HG02763 (cell line): ENCODE measurements at regions not wholly inside any gene's neighbourhood (a gene's known extent, or its start where the extent isn't known, plus 50 kb on each side); places are given as distances from the start of the nearest gene placed in this dataset.
"Not testable (repeated sequence)": the region's sequence is repeated elsewhere in the genome, so short reads cannot be mapped to it uniquely, and the experiment has no call there.

Source experiments
- ATAC-seq: cut with Tn5 transposase; IDR thresholded peaks from one replicate; pipeline ENCODE4 v1.9.1; 2021; ENCODE audit warnings: mild to moderate bottlenecking, moderate library complexity; ENCODE audit not compliant: unreplicated experiment

DNA sequence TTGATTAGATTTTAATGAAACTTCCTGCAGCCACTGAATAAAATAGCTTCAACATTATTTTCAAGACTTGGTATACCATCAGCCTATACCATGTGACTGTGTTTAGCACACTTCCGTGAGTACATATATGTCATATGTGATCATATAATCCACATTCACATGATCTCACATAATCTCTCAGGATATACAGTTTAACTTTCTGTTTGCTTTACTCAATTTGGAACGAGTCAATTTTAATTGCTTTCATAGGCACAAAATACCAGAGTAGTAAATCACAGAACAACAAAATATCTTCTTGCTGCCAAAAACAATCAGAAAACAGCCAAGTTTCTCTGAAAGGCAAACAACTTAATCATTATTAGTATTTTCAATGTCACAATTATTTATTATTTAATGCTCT, 731.1 kb upstream of the DIAPH2 start:
- no peak for ATAC-seq

DNA sequence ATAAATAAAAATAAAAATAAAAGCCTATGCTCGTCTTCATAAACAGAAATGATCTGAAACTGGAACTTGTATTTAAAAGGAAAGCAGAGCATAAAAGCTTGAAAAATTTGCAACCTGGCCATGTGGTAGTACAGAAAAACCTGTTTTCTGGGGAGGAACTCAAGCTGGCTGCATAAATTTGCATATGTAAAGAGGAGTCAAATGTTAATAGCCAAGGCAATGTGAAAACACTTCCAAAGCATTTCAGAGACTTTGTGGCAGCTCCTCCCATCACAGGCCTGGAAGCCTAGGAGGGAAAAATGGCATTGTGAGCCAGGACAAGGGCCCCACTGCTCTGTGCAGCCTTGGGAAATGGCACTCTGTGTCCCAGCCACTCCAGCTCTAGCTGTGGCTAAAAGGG, 727.9 kb upstream of the DIAPH2 start:
- ATAC-seq, result no peak

DNA sequence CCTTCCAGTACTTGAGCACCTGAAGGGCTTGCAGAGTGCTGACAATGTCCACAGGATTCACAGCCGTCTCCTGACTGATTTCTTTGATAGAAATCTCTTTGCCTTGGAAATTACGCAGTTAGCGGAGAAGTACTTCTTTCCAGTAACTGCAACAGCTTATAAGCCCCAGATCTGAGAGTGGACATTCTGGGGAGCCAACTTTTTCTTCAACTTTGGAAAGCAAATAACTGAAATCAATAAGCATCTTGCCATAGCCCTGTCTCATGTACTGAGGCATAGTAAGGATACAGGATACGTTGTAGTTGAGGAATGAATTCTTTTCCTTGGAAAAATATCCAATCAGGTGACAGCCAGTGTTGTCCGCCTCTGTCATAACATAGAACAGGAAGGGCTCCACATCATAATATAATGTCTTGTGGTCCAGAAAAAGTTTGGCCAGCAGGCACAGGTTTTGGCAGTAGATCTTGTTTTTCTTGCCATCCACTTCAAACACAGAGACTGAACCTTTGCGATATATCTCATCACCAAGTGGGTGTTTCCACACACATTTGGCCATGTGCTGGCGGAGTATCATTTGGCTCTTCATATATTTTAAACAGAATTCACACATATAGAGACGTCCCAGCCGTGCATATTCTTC, 711.1 kb upstream of the DIAPH2 start:
- ATAC-seq, result not testable (repeated sequence)

DNA sequence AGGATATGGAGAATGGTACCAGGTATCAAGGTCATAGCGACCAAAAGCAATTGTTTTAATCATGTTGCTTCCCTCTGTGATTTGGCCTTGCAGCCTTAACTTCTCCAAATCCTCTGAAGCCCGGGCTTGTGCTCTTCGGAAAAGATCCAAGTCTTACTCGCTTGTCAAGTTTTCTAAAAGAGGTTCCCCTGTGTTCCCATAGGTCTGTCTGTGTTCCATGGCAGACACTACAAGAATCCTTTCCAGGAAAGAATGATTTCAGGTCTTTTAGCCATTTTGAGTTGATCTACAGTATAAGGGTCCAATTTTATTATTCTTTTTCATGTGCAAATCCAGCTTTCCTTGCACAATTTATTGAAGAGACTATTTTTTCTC, 710.6 kb upstream of the DIAPH2 start:
- no peak for ATAC-seq

DNA sequence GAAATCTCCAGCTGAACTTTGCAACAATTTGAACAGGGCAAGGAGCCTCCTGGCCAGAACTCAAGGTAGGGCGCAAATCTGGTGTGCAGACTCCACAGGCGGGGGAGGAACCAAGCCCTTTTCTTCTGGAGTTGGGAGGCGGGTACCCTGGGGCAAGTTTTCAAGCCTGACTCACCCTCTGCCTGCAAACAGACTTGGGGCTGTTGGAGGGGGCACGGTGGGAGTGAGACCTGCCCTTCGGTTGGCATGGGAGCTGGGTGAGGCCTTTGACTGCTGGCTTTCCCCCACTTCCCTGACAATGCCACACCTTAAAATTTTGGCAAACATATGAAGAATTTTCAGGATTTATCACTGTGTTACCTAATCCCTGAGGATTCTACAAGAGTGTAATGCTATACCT, 709.8 kb upstream of the DIAPH2 start:
- no peak for ATAC-seq

DNA sequence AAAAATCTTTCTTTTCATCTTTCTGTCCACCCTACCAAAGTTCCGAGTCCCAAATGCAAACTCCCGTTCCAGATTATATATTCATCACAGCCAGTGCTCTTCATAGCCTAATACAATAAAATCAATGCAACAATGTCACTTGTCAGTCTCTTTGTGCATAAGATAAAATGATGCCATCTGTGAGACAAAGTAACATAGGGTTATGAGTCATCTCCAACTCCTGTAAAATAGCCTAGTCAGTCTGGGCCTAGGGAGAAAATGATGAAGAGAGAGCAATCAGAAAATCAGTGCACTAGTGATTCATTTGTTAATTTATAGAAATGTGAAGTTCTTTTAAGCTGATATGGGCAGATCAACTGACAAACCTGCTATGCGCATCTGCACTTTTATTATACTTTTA, 689.1 kb upstream of the DIAPH2 start:
- no peak for ATAC-seq

DNA sequence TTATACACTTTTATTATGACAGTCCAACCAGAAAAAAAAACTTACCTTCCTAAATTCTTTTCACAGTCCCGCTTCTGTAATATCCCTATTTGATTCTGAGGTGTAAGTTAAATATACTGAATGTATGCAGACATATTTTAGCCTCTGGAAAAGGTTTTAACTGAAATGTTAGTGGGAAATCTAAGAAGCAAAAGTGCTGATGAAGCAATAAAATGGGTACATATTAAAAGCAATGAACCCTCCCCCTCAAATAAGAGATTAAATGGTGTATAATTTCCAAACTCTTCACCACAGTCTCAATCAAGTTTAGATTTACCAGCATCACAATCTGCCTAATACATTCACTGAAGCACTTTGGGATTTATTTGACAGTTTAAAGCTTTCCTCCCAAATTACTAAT, 688.3 kb upstream of the DIAPH2 start:
- ATAC-seq, result no peak

DNA sequence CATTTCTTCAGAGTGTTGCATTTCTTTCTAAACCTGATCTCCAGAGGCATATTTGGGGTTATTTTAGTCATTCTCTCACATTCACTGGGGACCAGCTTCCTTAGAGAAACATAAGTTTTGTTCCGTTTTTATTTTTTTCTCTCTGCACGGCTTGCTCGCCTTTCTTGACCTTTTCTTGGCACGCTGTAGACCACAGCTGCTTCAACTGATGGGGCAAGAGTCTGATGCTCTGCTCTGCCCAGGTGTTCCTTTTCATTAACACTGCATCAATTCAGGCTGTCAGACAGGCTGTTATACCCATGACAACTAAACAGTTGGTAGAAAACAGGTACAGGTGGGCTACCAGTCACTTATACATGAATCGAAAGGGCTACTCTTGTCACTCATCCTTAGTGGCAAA, 682.2 kb upstream of the DIAPH2 start:
- no peak for ATAC-seq

DNA sequence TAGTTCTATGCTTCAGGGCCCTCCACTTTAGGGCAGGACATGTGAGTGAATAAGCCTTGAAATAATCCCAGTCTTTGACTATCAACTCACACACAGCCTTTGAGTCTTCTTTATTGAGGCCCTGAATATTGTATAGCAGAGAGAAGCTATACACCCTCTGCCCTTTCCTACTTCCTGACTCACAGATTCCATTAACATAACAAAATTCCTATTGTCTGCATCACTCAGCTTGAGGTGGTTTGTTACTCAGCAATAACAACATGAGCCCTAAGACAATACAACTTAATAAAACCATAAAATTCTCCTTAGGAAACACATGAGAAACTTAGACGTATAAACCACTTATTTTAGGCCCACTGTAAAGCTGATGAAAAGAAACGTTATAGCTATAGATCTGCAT, 680.3 kb upstream of the DIAPH2 start:
- no peak for ATAC-seq

DNA sequence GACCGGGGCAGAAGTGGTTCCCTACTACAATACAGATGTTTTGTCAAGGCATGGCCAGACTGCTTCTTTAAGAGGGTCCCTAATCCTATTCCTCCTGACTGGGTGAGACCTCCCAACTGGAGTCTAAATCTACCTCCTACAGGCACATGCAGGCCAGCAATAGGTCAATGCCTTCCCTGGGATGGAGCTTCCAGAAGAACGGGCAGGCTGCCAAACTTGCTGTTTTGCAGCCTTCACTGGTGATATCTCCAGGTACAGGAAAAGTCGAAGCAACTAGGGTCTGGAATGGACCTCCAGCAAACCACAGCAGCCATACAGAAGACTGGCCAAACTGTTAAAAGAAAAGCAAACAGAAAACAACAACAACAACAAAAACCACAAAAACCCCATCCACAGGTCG, 678.4 kb upstream of the DIAPH2 start:
- no peak for ATAC-seq

DNA sequence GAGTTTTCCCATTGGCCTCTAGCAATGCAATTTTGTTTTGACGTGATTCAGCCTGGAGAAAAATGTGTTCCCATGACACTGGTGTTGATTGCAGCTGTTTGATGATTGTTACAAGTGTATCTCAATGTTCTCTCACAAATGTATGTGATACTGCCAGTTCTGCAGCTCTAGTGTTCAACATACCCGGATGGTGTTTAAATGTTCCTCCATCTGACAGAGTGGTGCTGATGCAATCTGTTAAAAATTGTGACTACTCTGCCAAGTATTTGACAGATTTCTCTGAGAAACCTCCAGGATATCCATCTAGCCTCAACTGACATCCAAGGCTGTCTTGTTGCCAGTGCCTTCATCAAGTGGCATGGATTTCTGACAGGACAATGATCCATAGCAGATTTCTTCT, 657.2 kb upstream of the DIAPH2 start:
- no peak for ATAC-seq

DNA sequence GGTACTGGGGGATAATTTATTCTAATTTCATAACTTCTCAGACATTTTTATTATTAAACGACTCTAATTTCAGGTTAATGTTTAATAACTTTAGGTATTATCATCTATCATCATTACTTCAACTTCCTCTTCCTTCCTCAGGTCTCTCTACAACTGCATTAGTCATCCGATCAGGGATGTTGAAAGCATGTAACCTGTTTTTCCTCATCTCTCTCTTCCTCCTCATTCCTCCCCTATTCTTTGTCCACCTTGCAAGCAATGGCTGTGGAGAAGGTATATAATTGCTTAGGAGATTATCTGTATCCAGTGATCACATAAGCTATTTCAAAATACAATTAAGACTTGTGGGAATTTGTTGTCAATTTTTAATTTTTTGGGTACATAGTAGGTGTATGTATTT, 632.6 kb upstream of the DIAPH2 start:
- no peak for ATAC-seq

DNA sequence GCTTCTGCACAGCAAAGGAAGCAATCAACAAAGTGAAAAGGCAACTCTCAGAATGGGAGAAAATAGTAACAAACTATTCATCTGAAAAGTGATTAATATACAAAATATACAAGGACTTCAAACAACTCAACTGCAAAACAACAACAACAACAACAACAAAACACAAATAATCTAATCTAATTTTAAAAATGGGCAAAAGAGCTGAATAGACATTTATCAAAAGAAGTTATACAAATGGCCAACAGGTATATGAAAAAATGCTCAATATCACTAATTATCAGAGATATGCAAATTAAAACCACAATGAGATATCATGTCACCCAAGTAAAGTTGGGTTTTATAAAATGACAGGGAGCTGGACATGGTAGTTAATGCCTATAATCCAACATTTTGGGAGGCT, 602.8 kb upstream of the DIAPH2 start:
- ATAC-seq, result no peak

DNA sequence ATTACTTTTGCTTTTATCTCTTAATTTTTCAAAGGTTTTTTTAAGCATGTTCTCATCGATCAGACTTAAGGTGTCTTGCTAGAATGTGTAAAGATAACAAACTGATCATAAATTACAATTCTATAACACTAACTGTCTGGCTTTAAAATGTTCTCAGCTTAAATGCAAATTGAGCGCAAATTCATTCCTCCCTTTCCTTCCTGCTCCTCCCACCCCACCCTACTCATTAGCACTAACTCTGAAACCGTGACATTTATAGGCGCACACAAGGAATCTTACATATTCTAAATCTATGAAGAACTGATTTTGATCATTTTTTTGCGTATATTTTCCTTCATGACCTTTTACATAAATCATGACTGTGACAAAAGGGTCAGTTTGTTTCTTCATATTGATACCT, 590.0 kb upstream of the DIAPH2 start:
- no peak for ATAC-seq

DNA sequence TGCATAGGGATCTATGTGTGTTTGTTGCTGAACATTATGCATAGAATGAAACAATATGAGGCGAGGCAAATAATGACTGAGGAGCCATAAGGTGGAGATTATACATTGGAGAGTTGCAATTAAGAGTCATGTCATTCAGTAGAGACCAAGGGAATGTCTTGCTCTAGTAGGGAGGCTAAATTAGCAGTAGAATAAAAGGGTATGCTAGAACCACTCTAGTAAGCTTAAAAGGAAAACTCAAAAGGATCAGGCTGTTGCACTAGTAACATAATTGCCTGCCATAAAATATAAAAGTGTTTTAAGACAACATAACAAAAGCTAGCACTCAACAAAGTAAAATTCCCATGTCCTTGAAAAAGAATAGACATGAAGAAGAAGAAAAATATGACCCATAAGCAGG, 586.2 kb upstream of the DIAPH2 start:
- no peak for ATAC-seq

DNA sequence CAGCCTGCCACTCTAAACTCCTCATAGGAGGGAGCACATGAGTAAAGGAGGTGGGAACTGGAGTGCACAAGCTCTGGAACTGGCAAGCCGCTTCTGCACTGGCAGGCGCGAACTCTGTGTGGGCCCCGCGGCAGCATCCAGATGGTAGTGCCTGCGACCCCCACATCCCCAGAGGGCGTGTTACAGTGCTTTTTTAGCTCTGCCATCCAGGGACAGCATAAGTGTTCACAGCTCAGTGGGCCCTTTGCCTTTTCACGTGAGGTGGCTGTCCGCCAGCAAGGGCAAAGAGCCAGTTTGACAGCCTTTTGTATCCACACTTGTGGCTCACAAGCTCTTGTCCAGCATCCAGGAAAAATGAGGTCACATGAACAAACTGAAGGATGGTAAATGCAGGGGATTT, 581.6 kb upstream of the DIAPH2 start:
- ATAC-seq, result no peak

DNA sequence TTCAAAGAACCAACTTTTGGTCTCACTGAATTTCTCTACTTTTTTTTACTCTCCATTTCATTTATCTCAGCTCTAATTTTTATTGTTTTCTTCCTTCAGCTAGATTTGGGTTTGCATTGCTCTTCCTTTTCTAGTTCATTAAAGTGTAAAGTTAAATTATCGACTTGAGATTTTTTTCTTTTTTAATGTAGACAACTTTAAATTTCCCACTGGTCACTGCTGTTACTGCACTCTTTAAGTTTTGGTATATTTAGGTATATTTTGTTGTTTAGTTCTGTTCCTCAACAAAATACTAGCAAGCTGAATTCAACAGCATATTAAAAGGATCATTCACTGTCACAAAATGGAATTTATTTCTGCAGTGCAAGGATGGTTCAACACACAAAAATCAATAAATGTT, 572.0 kb upstream of the DIAPH2 start:
- ATAC-seq, result no peak

DNA sequence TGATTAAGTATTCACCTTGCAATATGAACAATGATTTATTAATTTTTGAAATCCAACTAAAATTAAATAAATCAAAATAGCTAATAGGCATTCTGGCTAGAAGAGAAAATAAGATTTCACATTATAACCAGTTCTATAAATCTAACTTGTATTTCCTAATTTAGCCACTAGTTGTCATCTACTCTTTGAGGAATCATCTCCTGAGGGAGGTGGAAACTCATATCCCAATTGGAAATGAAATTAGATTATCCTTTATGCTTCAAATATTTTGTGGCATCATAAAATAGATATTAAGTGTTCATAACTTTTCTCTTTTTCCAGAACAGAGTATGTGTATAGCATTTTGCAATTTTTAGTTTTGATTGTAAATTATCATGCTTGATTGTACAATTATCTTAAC, 558.5 kb upstream of the DIAPH2 start:
- no peak for ATAC-seq

DNA sequence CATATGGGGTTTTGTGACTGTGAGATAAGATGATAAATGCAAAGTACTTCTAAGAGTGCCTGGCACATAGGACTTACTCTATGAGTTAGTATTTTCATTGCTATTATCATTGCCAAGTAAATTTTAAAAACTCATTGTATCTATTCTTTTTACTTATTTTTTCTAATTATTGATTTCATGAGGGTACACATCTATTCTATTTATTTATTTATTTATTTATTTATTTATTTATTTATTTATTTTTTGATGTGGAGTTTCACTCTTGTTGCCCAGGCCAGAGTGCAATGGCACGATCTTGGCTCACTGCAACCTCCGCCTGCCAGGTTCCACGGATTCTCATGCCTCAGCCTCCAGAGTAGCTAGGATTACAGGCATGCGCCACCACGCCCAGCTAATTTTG, 556.6 kb upstream of the DIAPH2 start:
- not testable (repeated sequence) for ATAC-seq

DNA sequence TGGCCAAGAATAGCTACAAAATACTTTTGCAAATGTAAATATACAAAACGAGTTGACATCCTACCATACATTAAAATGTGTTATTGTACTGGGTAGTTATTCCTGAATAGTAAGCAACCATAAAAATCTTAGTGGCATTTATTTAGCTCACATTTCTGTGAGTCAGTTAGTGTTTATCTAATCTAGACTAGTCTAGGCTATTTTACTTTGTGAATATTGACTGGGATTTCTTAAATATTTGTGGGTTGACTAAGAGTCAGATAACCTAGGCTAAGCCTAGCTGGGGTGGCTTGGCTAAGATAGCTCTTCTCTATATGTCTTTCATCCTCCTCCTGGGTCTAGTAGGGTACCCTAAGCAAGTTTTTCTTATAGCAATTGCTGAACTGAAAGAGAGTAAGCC, 543.8 kb upstream of the DIAPH2 start:
- ATAC-seq, result no peak

DNA sequence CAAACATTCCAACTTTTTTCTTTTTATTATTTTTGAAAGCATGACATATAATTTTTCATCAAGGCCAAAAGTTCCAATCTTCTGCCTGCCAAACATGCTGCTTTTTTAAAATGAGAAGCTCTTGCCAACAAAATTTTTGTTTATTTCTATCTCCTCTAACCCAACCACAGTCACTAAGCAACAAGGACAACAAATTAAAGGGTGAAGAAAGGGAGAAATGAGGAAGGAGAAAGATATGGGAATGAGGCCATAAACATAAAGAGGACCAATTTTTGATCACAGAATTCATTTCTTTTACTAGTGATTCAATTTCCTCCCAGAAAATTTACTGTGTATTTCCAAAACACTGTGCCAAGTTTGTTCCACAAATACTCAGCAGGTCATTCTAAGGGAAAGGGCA, 537.0 kb upstream of the DIAPH2 start:
- no peak for ATAC-seq

DNA sequence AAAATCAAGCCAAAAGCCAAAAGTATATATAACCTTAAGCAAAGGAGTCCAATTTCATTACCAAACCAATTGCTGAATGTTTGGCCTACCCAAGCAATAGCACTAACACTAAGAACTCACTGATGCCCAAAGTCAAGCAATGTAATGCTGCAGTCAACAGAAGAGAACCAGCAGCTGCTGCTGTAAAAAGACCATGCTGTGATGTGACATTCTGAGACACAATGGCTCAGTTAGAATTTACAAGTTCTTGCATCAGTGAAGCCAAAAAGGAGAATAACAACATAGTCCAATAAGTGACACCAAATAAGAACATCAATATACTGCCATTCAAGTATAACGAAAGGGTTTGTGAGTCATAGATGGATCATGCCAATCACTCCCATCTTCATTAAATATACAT, 514.0 kb upstream of the DIAPH2 start:
- no peak for ATAC-seq

DNA sequence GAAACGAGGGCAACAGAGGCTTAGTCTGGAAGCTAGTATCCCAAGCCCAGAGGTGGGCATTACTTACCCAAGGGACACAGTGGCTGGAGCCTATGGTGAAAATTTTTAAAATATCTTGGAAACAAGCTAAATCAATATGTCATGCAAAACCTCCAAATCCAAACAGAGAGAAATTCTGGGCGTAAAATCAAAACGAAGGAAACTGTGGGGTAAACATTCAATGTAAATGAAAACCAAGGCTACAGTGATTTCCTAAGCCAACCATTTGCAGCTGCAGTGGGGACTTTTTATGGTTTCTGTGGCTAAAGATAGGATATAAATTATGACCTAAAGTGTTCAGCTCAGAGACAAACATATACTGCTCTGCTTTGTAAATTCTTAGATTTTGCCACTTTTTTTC, 507.7 kb upstream of the DIAPH2 start:
- ATAC-seq, result no peak

DNA sequence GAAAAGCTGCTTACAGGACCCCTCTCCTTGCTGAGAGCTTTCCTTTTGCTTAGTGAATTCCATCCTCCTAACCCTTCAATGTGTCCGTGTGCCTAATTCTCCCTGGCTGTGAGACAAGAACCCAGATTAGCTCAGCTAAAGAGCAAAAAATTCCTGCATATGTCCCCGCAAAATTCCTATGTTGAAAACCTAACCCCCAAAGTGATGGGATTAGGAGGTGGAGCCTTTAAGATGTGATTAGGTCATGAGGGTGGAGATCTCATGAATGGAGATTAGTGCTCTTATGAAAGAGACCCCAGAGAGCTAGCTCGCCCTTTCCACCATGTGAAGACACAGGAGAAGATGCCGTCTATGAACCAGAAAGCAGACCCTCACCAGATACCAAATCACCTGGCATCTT, 503.0 kb upstream of the DIAPH2 start:
- no peak for ATAC-seq
